Lung (tissue), 11 donors: ENCODE measurements at regions not wholly inside any gene's neighbourhood (a gene's known extent, or its start where the extent isn't known, plus 50 kb on each side); places are given as distances from the start of the nearest gene placed in this dataset.

Experiments
- ATAC-seq: fragments of 200-7000 bp; cut with Tn5 transposase; one replicate; pipeline ENCODE4 v1.9.1; 2020; ENCODE audit warnings: moderate number of reproducible peaks; ENCODE audit not compliant: insufficient read depth, low FRiP score
- DNase-seq, 3 donors: peaks; one replicate each; pipeline ENCODE4 v3.0.0-alpha.2; 2013 to 2017
- H3K27ac ChIP-seq, 2 donors: one replicate each; pipeline ENCODE4 v1.5.1; 2013; ENCODE audit warnings: mild to moderate bottlenecking in 2 of 2, moderate library complexity in 2 of 2, control low read depth in 1 of 2, inconsistent platforms in 1 of 2, low read depth in 1 of 2, low read length in 1 of 2
- H3K27me3 ChIP-seq, 3 donors: one replicate each; pipeline ENCODE4 v1.5.1; 2013; ENCODE audit warnings: low read length in 2 of 3; ENCODE audit not compliant: control insufficient read depth in 3 of 3, insufficient read depth in 3 of 3
- H3K36me3 ChIP-seq, 4 donors: one replicate each; pipeline ENCODE4 v1.5.1; 2013; ENCODE audit warnings: low read length in 4 of 4, mild to moderate bottlenecking in 1 of 4, moderate library complexity in 1 of 4; ENCODE audit not compliant: control insufficient read depth in 4 of 4, insufficient read depth in 4 of 4
- H3K4me1 ChIP-seq, 5 donors: one replicate each; pipeline ENCODE4 v1.5.1; 2013; ENCODE audit warnings: low read length in 5 of 5, mild to moderate bottlenecking in 2 of 5, moderate library complexity in 1 of 5; ENCODE audit not compliant: control insufficient read depth in 5 of 5, insufficient read depth in 5 of 5
- H3K4me3 ChIP-seq: one replicate; pipeline ENCODE4 v1.5.1; 2013; ENCODE audit warnings: mild to moderate bottlenecking, control low read depth, moderate library complexity
- H3K9ac ChIP-seq, 2 donors: one replicate each; pipeline ENCODE4 v1.5.1; 2013; ENCODE audit warnings: low read length in 2 of 2, control low read depth in 1 of 2; ENCODE audit not compliant: insufficient read depth in 1 of 2
- H3K9me3 ChIP-seq, 4 donors: one replicate each; pipeline ENCODE4 v1.5.1; 2013; ENCODE audit warnings: low read length in 3 of 4, mild to moderate bottlenecking in 1 of 4, moderate library complexity in 1 of 4; ENCODE audit not compliant: control insufficient read depth in 4 of 4, insufficient read depth in 3 of 4
- WGBS, 2 donors: extraction: QIAGEN DNeasy Blood & Tissue Kit; methylation state at CpG; one replicate each; pipeline ENCODE4 v1.1.7; 2013; 5-methylcytosine and 5-hydroxymethylcytosine counted together
- TF ChIP-seq, protein P1 (sequence below): IDR thresholded peaks from 2 replicates; pipeline ENCODE4 v1.5.1; 2012; ENCODE audit warnings: mild to moderate bottlenecking; ENCODE audit errors: control extremely low read depth, extremely low read depth
- donor health status: control.
- donor health status: control.
- donor health status: Bipolar disorder and iron deficiency.
- donor health status: healthy.
- donor health status: DM: yes; HTN: yes; CAD: no.

GRCh38 chr10:117797296-117797695 is 249.4 kb downstream of the RAB11FIP2 start:
- 81 to 83% methylated on average over 10 of the region's 10 CpGs for WGBS, 2 donors
- no peak for ATAC-seq
- H3K27me3 ChIP-seq = no peaks in the 10 kb centered on the region
- H3K9me3 ChIP-seq = peaks cover 0 to 3% (median 0%) of the 10 kb centered on the region in 4 donors
- H3K36me3 ChIP-seq = no peaks in the 10 kb centered on the region
- DNase-seq = no peak
- H3K27ac ChIP-seq = no peak overlapping the region
- H3K4me3 ChIP-seq = no peak overlapping the region
- H3K9ac ChIP-seq = no peak overlapping the region
- TF ChIP-seq, protein P1, sequence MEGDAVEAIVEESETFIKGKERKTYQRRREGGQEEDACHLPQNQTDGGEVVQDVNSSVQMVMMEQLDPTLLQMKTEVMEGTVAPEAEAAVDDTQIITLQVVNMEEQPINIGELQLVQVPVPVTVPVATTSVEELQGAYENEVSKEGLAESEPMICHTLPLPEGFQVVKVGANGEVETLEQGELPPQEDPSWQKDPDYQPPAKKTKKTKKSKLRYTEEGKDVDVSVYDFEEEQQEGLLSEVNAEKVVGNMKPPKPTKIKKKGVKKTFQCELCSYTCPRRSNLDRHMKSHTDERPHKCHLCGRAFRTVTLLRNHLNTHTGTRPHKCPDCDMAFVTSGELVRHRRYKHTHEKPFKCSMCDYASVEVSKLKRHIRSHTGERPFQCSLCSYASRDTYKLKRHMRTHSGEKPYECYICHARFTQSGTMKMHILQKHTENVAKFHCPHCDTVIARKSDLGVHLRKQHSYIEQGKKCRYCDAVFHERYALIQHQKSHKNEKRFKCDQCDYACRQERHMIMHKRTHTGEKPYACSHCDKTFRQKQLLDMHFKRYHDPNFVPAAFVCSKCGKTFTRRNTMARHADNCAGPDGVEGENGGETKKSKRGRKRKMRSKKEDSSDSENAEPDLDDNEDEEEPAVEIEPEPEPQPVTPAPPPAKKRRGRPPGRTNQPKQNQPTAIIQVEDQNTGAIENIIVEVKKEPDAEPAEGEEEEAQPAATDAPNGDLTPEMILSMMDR = no peak
- H3K4me1 ChIP-seq = peaks cover 0 to 5% (median 0%) of the 10 kb centered on the region in 5 donors

DNA sequence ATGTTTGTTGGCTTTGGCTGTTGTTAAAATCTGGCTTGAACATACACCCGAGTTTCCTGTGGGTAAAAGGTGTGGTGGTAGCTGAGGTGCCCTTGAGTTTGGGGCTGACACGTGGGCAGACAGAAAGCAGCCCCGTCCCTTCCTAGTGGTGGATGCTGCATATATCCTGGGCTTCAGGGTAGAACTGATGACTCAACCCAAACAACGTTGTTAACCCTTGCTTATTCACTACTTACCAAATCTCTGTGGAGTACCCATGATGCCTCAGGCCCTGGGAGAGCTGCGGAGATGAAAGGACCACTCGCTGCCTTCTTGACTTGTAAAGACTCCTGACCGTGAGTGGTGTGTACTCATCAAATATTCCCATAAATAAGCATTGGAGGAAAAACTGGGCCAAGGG is 245.1 kb downstream of the RAB11FIP2 start:
- H3K4me3 ChIP-seq = no peak overlapping the region
- no peaks in the 10 kb centered on the region for H3K36me3 ChIP-seq
- no peak overlapping the region for H3K9ac ChIP-seq
- no peaks in the 10 kb centered on the region for H3K9me3 ChIP-seq
- DNase-seq (peak in 1 of 3 donors; percentile 41), ATAC-seq (no peak)
- H3K27ac ChIP-seq = no peak overlapping the region
- H3K27me3 ChIP-seq = no peaks in the 10 kb centered on the region
- WGBS, 2 donors = 66 to 78% methylated on average over 7 of the region's 7 CpGs
- TF ChIP-seq, protein P1 = no peak
- peaks cover 0 to 5% (median 0%) of the 10 kb centered on the region in 5 donors for H3K4me1 ChIP-seq

DNA sequence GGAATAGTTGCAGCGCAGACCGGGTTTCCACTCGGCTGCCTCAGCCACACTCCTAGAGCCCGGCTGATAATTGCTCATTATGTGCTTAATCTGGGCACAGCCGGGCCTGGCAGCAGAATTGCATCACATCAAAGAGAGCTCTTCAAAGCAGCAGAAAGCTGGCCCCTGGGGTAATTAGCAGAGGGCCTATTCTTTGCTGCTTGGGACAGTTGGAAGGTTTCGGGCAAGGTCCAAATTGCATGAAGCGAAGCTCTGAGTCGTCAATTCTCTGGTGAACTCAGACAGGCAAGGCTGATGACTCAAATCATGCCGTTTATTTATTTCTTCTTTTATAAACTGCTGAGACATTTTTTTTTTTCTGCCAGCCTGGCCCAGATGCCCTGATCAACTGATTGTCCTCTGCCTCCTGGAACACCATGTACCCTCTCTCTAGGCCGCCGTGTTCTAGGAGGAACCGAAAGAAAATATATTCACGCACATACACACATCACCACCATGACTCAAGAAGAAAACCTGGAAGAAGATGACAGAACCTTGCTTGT is 242.2 kb downstream of the RAB11FIP2 start:
- ATAC-seq (no peak), DNase-seq (peak in 1 of 3 donors; percentile 31)

More for the DNA sequence above, 242.2 kb downstream of the RAB11FIP2 start:
- WGBS, 2 donors = 66 to 71% methylated on average over 13 of the region's 13 CpGs
- Histone ChIP-seq H3K9ac (no peak overlapping the region), H3K27ac (no peak overlapping the region), H3K27me3 (no peaks in the 10 kb centered on the region), H3K9me3 (peaks cover 0 to 1% (median 0%) of the 10 kb centered on the region in 4 donors), H3K4me1 (peaks cover 0 to 5% (median 0%) of the 10 kb centered on the region in 5 donors), H3K4me3 (no peak overlapping the region), H3K36me3 (no peaks in the 10 kb centered on the region)
- TF ChIP-seq, protein P1 = no peak
